Stimulated activated CD8-positive, alpha-beta memory T cell treated with anti-CD3 and anti-CD28 coated beads, Interleukin-12 subunit alpha, Interleukin-12 subunit beta, amount 100 ng/mL, for 4 hours (primary cell): ENCODE measurements at regions not wholly inside any gene's neighbourhood (a gene's known extent, or its start where the extent isn't known, plus 50 kb on each side); places are given as distances from the start of the nearest gene placed in this dataset.

ENCODE experiments used
- DNase-seq: peaks from one replicate; pipeline ENCODE4 v3.0.0-alpha.2; 2020; ENCODE audit warnings: low read depth

DNA sequence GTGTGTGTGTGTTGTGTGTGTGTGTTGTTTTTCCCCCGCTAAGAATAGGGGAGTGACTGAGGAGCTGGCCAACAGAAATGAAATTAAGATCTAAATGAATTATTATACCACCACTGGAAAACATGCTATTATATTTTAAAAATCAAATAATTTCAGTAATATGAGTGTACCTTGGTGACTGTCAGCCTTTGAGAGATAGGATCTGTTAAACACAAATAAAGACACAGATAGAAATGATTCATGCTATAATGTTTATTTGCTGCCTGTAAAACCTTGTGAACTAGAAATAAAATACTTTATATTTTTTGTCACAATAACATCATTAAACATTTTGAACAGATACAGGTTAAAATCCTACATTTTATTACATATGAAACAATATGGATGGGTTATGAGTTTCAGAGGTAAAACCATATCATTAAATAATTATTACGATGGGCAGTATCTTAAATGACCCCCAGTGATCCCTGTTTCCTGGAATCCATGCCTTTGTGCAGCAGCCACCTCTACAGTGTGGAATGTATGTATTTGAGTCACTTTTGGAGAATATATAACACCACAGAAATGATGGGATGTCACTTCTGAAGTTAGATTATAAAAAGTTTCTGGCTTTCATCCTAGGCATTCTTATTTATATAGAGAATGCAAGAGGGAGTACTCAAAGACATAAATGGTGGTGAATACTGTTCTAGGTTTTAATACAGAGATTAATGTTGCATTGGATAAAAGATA is 617.2 kb downstream of the CDH18 start:
- no peak for DNase-seq

DNA sequence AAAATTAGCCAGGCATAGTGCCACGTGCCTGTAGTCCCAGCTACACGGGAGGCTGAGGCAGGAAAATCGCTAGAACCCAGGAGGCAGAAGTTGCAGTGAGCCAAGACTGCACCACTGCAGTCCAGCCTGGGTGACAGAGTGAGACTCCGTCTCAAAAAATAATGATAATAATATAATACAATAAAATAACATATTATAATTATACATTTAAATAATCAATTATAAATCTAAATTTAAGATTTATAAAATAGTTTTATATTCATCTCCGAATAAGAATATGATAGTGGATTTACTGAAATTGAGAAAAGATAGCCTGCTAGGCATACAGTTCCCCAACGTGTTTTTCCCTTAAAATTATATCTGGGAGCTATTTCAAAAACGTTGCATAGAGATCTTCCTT is 599.6 kb downstream of the CDH18 start:
- no peak for DNase-seq

DNA sequence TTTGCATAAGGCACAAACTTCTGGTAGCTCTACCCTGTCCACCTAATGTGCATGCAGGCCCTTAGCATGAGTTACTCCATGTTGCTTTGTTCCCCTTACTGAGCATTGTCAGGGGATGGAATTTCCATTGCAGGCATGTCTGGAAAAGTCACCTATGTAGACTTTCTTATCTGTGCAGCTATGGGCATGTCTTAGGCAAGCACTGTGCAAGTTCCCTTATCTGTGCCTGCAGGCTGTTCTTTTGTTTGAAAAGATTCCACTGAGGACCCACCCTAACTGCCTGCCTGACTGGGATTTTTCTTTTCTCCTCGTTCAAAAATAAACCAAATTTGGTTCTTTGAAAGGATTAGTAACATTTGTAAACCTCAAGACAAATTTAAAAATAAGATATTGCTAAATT is 587.0 kb downstream of the CDH18 start:
- DNase-seq = no peak

DNA sequence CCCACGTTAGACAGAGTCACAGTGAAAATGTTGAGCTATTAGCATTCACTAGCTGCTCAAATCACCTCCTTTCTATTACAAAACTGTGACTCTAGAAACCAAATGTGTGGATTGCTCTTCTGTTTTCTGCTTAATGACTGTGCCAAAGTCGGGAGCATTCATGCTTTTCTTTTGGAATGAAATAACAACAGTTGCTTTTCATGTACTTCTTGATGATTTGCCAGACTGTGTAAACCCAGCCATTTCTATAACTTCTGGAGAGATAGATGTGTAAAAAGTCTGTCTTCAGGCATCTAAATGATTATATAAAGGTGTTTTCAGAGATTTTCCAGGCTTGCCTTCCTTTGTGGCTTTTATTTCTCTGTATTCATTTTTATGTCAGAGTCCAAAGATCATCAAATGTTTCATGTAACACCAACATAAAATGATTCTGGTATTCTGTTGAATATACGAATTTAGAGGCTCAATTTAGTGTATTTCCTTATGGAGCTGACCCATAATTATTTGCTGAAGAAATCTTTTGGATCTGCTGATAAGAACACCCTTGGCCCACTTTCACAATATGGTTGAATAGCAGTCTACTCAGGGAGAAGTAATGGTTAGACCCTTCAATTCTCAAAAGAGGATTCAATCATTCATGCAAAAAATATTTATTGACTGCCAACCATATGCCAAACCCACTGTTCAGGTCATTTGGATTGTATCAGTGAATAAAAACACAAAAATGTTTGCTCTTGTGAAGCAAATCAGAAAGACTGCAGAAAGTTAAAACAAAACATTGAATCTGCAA is 581.2 kb downstream of the CDH18 start:
- no peak for DNase-seq

DNA sequence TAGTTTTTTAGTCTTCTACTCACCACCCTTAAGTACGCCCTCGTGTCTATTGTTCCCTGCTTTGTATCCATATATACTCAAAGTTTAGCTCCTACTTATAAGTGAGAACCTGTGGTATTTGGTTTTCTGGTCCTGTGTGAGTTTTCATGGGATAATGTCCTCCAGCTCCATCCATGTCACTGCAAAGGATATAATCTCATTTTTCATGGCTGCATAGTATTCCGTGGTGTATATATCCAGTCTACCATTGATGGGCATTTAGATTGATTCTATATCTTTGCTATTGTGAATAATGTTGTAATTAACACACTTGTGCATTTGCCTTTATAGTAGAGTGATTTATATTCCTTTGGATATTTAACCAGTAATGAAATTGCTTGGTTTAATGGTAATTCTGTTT is 579.9 kb downstream of the CDH18 start:
- no peak for DNase-seq

DNA sequence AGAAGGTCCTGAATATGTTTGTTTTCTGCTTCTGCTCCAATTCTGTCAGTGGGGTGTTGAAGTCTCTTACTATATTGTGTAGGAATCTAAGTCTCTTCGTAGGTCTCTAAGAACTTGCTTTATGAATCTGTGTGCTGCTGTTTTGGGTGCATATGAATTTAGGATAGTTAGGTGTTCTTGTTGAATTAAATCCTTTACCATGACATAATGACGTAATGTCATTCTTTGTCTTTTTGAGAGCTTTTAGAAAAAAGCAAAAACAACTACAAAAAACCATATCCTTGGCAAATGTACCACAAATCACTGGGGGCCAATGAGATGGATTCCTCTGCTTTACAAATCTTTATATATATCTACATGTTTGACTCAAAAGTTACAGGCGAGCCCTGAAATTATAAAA is 576.1 kb downstream of the CDH18 start:
- no peak for DNase-seq
